ENCODE measurements at regions not wholly inside any gene's neighbourhood (a gene's known extent, or its start where the extent isn't known, plus 50 kb on each side); places are given as distances from the start of the nearest gene placed in this dataset.

DNA sequence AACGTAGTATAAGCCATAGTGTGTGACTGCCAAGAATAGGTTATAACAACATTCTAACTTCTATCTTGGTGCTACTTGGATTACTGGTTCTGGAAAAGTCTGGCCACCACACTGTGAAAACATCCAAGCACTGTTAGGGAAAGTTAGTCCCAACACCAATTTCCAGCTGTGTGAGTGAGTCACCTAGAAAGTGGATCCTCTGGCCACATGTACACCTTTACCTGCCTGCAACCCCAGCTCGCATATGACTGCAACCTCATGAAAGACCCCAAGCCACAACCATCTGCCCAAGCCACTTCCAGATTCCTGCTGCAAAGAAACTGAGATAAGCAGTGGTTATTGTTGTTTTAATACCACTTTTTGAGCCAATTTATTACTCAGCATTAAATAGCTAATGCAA lies 404.5 kb downstream of the KCTD12 start:
- TF ChIP-seq POLR2AphosphoS5 (IDR thresholded peaks at IDR 0.05; ENCODE audit: borderline replicate concordance, low read depth, low read length): no peak
- no peak for TF ChIP-seq EZH2 (IDR thresholded peaks at IDR 0.05)
